ENCODE measurements at regions not wholly inside any gene's neighbourhood (a gene's known extent, or its start where the extent isn't known, plus 50 kb on each side); places are given as distances from the start of the nearest gene placed in this dataset.

DNA sequence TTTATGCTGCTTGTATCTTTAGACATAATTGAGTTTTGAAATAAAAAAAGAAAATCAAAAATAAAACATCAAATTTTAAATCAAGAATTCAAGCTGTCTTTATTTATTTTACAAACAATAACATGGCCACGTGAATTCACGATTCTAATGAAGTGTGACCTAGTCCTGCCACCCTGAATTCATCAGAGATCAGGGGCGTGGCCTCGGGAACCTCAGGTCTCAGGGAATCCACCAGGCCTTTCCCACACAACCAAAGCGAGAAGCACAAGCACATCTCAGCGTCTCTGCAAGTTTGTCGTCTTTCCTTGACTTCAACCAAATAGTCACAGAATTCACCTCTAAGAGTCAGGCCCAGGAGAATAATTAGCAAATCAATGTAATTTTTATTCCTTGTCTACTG lies 107.9 kb downstream of the DACT2 start:
- TF ChIP-seq GLIS3 (CRISPR knock-in tag; IDR thresholded peaks at IDR 0.05) (no peak), RARB (CRISPR knock-in tag; IDR thresholded peaks at IDR 0.05) (no peak), ESRRG (CRISPR knock-in tag; IDR thresholded peaks at IDR 0.05) (no peak), ZFP30 (CRISPR knock-in tag; IDR thresholded peaks at IDR 0.05) (no peak), TCF4 (CRISPR knock-in tag; IDR thresholded peaks at IDR 0.05; ENCODE audit: borderline replicate concordance) (no peak), ARNTL (CRISPR knock-in tag; IDR thresholded peaks at IDR 0.05; ENCODE audit: borderline replicate concordance, low read depth) (no peak), ISL1 (CRISPR knock-in tag; IDR thresholded peaks at IDR 0.05) (no peak), SNAI2 (CRISPR knock-in tag; IDR thresholded peaks at IDR 0.05) (no peak), ZC3H10 (CRISPR knock-in tag; IDR thresholded peaks at IDR 0.05) (no peak)
- TF ChIP-seq, protein P1, sequence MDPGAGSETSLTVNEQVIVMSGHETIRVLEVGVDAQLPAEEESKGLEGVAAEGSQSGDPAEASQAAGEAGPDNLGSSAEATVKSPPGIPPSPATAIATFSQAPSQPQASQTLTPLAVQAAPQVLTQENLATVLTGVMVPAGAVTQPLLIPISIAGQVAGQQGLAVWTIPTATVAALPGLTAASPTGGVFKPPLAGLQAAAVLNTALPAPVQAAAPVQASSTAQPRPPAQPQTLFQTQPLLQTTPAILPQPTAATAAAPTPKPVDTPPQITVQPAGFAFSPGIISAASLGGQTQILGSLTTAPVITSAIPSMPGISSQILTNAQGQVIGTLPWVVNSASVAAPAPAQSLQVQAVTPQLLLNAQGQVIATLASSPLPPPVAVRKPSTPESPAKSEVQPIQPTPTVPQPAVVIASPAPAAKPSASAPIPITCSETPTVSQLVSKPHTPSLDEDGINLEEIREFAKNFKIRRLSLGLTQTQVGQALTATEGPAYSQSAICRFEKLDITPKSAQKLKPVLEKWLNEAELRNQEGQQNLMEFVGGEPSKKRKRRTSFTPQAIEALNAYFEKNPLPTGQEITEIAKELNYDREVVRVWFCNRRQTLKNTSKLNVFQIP (CRISPR knock-in tag; IDR thresholded peaks at IDR 0.05; ENCODE audit: borderline replicate concordance, low read depth) = no peak

Data from SK-N-SH treated with all-trans-retinoic acid at 6 μM for 48 hours (cell line).